Left lung (tissue), 4 donors: ENCODE measurements at regions not wholly inside any gene's neighbourhood (a gene's known extent, or its start where the extent isn't known, plus 50 kb on each side); places are given as distances from the start of the nearest gene placed in this dataset.
A peak's percentile ranks its signal among the peaks of the same experiment; 100 is the strongest.

Source experiments
- ATAC-seq: fragments of 200-7000 bp; cut with Tn5 transposase; one replicate; pipeline ENCODE4 v1.9.1; 2020; ENCODE audit warnings: moderate library complexity
- DNase-seq, 4 donors: peaks; one replicate each; pipeline ENCODE4 v3.0.0-alpha.2; 2013 to 2020
- H3K27ac ChIP-seq, 2 donors: fragments of 200-600 bp; sonication (generic) in 1 of 2; one replicate each; pipeline versions ENCODE4 v1.5.0 to v1.8.0; 2020 to 2021
- H3K27me3 ChIP-seq, 2 donors: fragments of 200-600 bp; sonication (generic) in 1 of 2; one replicate each; pipeline versions ENCODE4 v1.5.0 to v1.8.0; 2020 to 2021
- H3K36me3 ChIP-seq, 2 donors: fragments of 200-600 bp; sonication (generic) in 1 of 2; one replicate each; pipeline versions ENCODE4 v1.5.0 to v1.8.0; 2020 to 2021
- H3K4me1 ChIP-seq, 2 donors: fragments of 200-600 bp; one replicate each; pipeline ENCODE4 v1.8.0; 2021
- H3K4me3 ChIP-seq, 2 donors: fragments of 200-600 bp; sonication (generic) in 1 of 2; one replicate each; pipeline versions ENCODE4 v1.5.0 to v1.8.0; 2020 to 2021; ENCODE audit warnings: mild to moderate bottlenecking in 1 of 2
- H3K9me3 ChIP-seq, 2 donors: fragments of 200-600 bp; sonication (generic) in 1 of 2; one replicate each; pipeline versions ENCODE4 v1.5.0 to v1.8.0; 2020 to 2021
- intact Hi-C, 2 donors: fragments of 100-400 bp; cut with DNase I; formaldehyde crosslinking; loops; one replicate each; pipeline versions ENCODE4 v1.11.2 to v1.14.2; 2022
- TF ChIP-seq, protein P1 (sequence below), 2 donors: fragments of 200-600 bp; sonication (generic) in 1 of 2; IDR thresholded peaks; one replicate each; pipeline versions ENCODE4 v1.5.0 to v1.8.0; 2021; ENCODE audit warnings: antibody characterized with exemption in 2 of 2
- donor health status: DM: no; HTN: yes; CAD: no.
- donor health status: DM: no; HTN: no; CAD: no.

DNA sequence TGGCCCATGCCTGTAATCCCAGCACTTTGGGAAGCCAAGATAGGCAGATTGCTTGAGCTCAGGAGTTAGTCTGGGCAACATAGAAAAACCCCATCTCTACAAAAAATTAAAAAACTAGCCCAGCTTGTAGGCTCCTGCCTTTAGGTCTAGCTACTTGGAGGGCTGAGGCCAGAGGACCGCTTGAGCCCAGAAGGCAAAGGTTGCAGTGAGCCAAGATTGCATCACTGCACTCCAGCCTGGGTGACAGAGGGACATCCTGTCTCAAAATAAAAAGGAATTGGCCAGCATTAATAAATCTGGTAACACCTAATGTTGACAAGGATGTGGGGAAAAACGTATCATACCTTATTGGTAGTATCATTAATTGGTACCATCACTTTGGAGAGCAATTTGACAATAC is 396.2 kb downstream of the PLPP3 start:
- ATAC-seq (no peak), DNase-seq (no peak)
- TF ChIP-seq, protein P1, sequence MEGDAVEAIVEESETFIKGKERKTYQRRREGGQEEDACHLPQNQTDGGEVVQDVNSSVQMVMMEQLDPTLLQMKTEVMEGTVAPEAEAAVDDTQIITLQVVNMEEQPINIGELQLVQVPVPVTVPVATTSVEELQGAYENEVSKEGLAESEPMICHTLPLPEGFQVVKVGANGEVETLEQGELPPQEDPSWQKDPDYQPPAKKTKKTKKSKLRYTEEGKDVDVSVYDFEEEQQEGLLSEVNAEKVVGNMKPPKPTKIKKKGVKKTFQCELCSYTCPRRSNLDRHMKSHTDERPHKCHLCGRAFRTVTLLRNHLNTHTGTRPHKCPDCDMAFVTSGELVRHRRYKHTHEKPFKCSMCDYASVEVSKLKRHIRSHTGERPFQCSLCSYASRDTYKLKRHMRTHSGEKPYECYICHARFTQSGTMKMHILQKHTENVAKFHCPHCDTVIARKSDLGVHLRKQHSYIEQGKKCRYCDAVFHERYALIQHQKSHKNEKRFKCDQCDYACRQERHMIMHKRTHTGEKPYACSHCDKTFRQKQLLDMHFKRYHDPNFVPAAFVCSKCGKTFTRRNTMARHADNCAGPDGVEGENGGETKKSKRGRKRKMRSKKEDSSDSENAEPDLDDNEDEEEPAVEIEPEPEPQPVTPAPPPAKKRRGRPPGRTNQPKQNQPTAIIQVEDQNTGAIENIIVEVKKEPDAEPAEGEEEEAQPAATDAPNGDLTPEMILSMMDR (IDR thresholded peaks at IDR 0.05) = no peak
- intact Hi-C loops = no loop called here
- no peak overlapping the region for H3K27ac ChIP-seq
- no peaks in the 10 kb centered on the region for H3K36me3 ChIP-seq
- H3K4me3 ChIP-seq = no peak overlapping the region
- no peaks in the 10 kb centered on the region for H3K27me3 ChIP-seq
- no peaks in the 10 kb centered on the region for H3K4me1 ChIP-seq
- no peaks in the 10 kb centered on the region for H3K9me3 ChIP-seq

DNA sequence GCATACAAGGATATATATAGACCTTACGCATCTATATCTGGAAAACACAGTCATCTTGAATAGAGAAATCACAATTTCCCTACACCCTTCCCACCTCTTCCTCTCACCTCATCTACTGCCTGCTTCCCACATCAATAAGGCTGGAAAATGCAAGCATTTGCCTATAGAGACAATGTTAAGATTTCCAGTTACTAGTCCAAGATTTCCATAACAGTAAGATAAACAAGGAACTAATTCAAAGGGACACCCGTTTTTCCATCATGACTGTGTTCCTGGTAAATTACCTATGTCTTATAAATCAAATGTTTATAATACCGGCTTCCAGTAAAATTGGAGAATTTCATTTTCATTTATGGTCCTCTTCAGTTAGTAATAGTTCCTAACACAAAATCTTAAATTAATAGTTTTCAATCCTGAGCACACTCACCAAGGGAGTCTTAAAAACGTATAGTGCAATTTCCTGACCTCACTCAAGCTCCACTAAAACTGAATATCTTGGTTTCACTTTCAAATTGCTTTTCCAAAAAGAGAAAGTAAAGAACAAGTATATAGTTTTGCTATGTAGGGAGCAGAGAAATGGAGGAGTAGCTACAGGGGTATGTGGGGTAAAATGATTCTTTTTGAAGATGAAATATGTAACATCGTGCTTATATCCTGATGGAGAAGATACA is 398.7 kb downstream of the PLPP3 start:
- H3K4me3 ChIP-seq = peak overlapping the region in 1 of 2 donors; percentile 6
- intact Hi-C loops = no loop called here
- peak; percentile 44 for ATAC-seq
- DNase-seq = no peak
- H3K9me3 ChIP-seq = no peaks in the 10 kb centered on the region
- TF ChIP-seq, protein P1 (IDR thresholded peaks at IDR 0.05) = no peak
- no peaks in the 10 kb centered on the region for H3K27me3 ChIP-seq
- H3K36me3 ChIP-seq = no peaks in the 10 kb centered on the region
- no peak overlapping the region for H3K27ac ChIP-seq
- no peaks in the 10 kb centered on the region for H3K4me1 ChIP-seq

DNA sequence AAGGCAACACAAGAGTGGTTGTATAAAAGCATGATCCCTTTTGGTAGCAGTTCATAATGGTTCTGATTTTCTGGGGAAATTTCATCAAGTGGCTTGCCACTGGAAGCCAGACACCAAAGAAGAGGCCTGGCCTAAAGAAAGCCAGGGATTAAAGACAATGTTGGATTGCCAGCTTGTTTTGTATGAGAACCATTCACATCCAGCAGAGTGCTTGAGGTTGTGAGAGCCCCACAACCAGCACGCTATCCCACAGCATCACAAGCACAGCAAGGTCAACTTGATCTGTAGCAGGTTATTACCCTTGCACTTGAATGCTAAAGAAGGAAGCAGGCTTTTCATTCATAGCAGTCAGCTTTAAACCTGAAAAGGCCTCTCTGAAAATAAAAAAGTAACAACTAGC is 399.8 kb downstream of the PLPP3 start:
- Histone ChIP-seq H3K27ac (no peak overlapping the region), H3K9me3 (no peaks in the 10 kb centered on the region), H3K27me3 (no peaks in the 10 kb centered on the region), H3K36me3 (no peaks in the 10 kb centered on the region), H3K4me1 (no peaks in the 10 kb centered on the region), H3K4me3 (no peak overlapping the region)
- ATAC-seq = no peak
- intact Hi-C loops = no loop called here
- no peak for DNase-seq
- TF ChIP-seq, protein P1 (IDR thresholded peaks at IDR 0.05) = no peak

DNA sequence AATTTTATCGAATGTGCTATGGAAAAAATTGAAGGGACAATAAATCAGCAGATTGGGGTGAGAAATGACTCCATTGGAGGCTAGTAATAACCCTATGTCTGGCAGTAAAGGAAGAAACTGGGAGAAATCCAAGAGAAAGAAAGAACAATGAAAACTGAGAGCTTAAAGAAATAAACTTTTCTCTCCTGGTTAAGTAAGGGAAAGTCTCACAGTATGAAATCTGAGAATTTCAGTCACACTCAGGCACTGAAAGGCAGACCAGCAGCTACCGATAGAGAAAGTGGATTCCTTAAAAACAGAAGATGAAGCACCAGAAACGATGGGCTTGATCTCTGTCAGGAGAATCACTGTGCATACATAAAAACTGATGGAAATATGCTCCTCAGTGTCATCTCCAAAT is 404.2 kb downstream of the PLPP3 start:
- Histone ChIP-seq H3K27ac (no peak overlapping the region), H3K36me3 (no peaks in the 10 kb centered on the region), H3K9me3 (peaks cover 0 to 2% of the 10 kb centered on the region in 2 donors), H3K4me3 (no peak overlapping the region), H3K4me1 (no peaks in the 10 kb centered on the region), H3K27me3 (no peaks in the 10 kb centered on the region)
- no peak for ATAC-seq
- intact Hi-C loops = no loop called here
- no peak for DNase-seq
- TF ChIP-seq, protein P1 (IDR thresholded peaks at IDR 0.05) = no peak

DNA sequence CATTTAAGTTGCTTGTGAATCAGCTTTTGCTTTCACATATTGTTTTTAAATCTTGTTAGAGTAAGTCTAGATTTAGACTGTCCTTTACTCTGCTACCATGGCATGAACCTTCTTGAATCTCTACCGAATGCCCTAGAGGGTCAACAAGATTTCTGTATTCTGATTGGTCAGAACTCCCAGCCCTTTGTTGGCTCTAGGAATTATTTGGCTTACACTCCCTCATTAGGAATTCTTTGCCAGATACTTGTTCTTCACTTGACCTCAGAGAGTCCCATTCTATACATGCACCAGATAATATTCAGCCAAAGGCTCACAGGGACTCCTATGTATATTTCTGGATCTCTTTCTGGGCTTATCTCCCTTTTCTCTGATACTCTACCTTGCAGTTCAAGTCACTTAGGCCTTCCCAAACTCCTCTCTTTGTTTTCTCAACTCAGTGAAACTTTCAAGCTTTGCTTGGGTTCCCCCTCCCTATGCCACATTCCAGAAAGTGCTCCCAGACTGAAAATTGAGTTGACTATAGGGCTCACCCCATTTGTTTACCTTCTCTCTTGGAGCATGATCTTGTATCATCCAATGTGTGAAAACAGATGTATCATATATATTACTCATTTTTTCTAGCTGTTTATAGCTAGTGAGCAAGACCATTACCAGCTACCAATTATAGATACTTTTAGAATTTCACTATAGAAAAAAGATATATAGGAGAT is 405.0 kb downstream of the PLPP3 start:
- intact Hi-C loops = no loop called here

More for the DNA sequence above, 405.0 kb downstream of the PLPP3 start:
- no peaks in the 10 kb centered on the region for H3K27me3 ChIP-seq
- no peak for DNase-seq
- no peak overlapping the region for H3K4me3 ChIP-seq
- H3K36me3 ChIP-seq = no peaks in the 10 kb centered on the region
- H3K27ac ChIP-seq = no peak overlapping the region
- TF ChIP-seq, protein P1 (IDR thresholded peaks at IDR 0.05) = no peak
- no peaks in the 10 kb centered on the region for H3K4me1 ChIP-seq
- no peak for ATAC-seq
- peaks cover 0 to 2% of the 10 kb centered on the region in 2 donors for H3K9me3 ChIP-seq
